ENCODE measurements at regions not wholly inside any gene's neighbourhood (a gene's known extent, or its start where the extent isn't known, plus 50 kb on each side); places are given as distances from the start of the nearest gene placed in this dataset.
"Not testable (repeated sequence)": the region's sequence is repeated elsewhere in the genome, so short reads cannot be mapped to it uniquely, and the experiment has no call there.

GRCh38 chr4:132267321-132267720, 881.8 kb upstream of the PCDH10 start:
- DNase-seq, result no peak

DNA sequence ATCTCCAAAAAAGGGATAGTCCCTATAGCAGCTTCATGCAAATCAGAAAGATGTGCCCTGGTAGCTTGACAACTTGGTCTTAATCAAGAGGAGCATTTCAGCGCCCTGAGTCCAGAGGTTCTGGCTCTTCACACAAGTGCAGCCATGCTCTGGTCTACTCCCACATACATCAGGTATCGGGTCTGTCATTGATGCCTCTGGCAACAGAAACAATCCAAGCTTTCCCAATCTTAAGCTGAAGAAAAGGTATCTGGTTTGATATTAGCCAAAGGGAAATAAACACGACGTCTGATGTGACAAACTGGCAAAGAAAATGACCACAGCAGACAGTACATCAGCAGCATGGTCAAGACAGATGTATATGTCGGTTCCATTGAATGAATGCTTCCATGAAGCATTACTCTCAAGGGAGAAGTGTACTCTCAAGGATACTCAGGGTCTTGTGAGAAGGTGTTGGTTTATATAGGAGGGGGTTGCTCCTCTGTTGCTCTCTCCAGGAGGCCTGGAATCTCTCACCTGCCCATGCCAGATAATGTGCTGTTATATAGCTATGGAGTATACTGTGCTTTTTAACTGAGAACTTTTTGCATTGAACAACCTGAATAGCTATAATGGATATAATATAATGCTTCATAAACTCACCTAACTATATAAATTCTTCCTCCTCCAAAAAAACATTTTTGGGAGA, 879.6 kb upstream of the PCDH10 start:
- no peak for DNase-seq

DNA sequence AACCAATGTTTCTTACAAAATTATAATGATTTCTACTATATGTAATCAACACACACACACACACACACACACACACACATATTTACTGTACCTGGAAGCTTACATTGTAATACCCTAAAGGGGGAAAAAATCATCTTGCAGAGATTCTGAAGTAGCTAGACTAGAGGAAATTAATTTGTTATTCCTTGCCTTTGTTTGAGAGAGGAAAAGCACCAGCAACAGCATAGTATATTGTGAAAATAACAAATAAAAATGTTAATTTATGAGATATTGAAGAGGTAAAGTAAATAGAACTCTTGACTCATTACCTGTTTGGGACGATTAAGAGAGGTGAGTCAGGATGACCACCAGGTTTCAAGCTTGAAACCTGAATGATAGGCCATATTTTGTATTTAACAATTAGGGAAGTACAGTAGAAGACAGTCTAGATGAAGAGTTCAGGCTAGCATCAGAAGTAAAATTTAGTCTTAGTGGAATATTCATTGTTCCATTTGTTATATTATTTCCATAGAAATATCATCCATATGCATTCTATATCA, 873.4 kb upstream of the PCDH10 start:
- no peak for DNase-seq

- no peak for DNase-seq
Observed at GRCh38 chr4:132276185-132276584, 872.9 kb upstream of the PCDH10 start.

DNA sequence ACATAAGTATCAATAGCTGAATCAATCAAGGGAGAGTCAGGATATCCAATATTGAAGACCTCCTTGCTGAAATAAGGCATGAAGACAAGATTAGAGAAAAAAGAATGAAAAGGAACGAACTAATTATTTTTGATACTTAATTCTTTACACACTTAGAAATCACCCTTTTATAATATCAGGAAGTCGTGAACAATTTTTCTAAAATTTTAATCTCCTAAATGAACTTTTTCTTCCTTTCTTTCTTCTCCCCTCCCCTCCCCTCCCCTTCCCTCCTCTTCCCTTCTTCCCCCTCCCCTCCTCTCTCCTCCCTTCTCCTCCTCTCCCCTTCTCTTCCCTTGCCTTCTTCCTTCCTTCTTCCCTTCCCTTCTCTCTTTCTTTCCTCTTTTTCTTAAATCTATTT, 872.1 kb upstream of the PCDH10 start:
- DNase-seq, result no peak

DNA sequence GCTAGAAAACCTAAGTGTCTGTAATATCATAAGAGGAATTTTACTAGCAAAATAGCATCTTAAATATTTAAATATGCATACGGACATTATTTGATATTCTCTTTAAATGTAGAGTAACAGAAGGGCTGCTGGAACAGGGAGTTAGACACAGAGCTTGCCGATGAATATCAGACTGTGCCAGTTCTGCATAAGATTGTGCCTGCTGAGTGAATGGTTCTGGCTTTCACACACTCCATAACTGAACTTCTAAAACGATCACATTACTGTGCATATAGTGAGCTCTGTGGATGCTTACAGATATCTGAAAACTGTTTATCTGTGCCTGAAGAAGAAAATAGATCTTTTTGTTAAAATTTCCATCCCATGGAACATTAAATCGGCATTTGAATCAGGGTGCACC, 867.4 kb upstream of the PCDH10 start:
- DNase-seq, result peak in 1 of 2 experiments; percentile 6

DNA sequence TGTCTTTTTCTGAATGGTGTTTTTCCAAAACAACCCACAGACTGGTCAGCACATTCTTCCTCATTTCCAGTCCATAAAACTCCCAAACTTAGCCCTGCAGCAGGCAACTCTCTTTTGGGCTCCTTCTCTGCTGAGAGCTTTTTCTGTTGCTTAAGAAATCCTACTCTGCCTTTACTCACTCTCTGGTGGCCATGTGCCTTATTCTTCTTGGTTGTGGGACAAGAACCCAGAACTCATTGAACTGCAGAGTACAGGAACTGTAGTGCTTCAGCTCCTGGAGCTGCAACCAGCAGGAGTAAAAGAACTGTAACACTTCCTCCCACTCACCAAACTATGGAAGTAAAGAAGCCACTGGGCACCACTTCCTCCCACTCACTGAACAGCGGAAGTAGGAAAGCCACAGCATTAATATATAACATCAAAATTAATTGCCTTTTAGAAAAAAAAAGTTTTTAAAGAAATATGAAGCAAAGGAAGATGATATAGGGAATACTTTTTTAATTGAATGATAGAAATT, 864.1 kb upstream of the PCDH10 start:
- DNase-seq, result no peak

DNA sequence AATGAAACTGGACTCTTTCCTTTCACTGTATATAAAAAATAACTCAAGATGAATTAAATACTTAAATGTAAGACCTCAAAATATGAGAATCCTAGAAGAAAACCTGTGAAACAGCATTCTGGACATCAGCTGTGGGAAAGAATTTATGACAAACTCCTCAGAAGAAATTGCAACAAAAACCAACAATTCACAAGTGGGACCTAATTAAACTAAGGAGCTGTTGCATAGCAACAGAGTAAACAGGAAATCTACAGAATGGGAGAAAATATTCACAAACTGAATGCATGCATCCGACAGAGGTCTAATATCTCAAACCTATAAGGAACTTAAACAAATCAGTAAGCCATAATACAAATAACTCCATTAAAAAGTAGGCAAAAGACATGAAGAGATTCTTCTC, 851.7 kb upstream of the PCDH10 start:
- DNase-seq, result no peak

DNA sequence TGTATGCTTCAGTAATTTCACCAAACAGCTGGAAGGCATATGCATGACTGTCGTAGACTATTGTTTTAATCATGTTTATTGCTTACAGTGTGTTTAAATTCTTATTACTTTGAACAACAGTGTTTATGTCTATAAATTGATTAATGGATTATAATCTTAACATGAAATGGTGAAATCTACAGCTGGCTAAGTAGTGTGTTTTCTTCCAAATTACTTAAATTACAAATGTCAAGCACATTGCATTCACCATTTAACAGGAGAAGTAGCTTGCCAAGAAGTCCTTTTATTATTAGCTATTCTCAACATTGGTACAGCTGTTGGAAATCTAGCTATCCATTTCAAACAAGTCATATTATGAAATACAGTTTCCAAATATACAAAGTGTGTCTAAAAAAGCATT, 849.3 kb upstream of the PCDH10 start:
- no peak for DNase-seq

GRCh38 chr4:132312521-132312920, 836.6 kb upstream of the PCDH10 start:
- no peak for DNase-seq

DNA sequence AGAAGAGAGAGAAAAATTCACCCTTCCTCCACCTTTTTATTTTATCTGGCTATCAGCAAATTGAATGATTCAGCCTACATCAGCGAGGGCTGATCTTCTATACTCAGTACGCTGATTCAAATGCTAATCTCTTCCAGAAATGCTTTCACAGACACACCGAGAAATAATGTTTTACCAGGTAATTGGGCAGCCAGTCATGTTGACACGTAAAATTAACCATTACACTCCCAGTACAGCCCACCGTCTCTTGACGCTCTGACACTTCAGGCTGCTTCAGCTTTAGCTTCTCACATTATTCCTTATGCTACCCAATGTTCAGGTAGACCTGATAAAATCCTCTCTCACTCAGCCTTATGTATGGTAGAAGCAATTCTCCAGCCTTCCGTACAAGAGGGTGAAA, 835.2 kb upstream of the PCDH10 start:
- no peak for DNase-seq

GRCh38 chr4:132316738-132317137, 832.4 kb upstream of the PCDH10 start:
- no peak for DNase-seq

GRCh38 chr4:132317923-132318322, 831.2 kb upstream of the PCDH10 start:
- DNase-seq, result no peak

DNA sequence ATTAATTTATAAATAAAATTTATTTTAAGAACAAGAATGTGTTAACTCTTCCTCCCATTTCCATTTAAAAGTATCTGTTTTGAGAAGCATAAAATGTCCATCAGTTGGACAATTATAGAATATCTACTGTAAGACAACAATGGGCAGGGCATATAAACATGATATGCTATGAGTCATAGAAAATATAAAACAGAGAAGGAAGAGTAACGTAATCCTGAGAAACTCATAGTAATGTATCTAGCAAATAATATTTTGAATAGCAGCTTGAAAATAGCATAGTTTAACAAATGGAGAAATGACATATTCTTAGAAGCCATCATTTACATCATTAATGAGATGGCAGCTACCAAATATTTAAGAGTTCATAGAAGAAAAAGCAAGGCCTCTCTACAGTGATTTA, 820.3 kb upstream of the PCDH10 start:
- DNase-seq, result no peak

DNA sequence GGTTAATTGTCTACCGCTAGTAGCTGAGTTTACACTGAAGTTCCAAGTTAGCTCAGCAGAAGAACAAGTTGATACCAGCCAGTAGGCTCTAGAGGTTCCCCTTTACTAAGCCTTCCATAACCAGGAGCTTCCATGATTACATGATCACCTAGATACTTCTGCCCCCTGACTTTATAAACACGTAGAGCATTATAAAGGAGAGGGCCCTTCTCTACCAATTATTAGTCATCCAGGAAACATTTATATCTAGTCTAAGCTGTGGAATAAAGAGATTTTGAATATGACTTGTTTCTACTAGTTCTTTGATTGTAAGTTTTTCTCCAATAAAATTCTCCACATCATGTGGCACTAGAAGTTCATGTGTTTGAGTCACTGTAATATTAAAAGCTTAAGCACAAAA, 818.1 kb upstream of the PCDH10 start:
- DNase-seq, result no peak

DNA sequence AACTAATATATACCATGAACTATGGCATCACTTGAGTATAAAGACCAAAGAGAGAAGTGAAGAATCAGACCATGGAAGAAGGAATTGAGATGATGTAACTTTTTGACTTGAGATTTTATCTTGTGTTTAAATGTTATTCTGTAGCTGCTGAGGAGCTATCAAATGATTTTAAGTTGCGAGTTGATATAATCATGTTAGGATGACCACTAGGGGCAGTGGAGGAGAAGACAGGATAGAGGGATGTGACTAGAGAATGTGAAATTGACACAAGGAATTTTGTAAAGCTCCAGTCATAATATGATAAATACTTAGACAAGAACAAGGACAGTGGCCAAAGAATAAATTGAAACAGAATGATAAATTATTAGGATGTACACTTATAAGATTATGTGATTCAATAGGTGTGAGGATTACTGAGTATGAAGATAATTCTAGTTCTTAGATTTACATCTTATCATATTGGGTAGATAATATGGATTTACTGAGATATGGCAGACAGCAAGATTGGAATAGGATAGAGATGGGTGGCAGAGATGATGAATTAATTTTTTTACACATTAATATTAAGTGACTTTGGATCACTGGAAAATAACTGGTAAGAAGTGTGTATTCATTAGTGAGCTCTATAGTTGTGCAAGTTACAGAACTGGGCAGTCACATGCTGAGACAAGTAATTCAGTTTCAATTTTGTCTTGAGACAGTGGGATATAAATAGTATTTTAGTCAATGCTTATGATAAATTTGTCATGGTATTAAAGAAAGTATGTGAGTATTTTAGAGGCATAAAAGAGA, 816.0 kb upstream of the PCDH10 start:
- peak in 1 of 2 experiments; percentile 39 for DNase-seq

DNA sequence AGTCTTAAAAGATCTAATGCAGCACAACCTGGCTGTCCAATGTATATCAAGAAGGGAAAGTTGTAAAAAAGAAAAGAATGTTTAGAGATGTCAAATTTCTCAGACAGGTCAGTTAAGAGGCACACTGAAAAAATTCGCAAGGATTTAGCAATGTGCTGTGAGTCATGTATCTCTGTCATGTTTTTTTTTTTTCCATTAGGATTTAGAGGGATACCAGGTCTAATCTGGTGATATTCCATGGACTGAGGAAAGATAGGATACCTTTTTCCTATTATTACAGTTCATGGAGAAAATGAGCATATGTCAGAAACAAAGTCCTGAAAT, 815.4 kb upstream of the PCDH10 start:
- DNase-seq, result no peak

DNA sequence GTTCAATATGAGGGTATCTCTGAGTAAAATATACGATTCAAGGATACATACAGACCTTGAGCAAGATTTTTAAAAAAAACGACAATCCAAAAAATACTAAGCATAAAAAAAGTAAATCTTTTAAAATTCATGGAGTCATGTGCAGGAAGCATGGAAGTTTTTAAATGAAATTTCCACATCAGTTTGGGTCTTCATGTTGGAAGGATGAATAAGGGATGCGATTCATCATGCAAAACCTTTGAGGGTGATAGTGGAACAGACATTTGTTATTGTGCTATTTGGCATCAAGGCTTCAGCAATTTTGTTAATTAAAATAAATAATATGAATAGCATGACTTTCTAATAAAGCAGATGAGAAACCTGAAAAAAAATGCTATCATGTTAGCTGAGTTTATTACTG, 815.0 kb upstream of the PCDH10 start:
- no peak for DNase-seq

DNA sequence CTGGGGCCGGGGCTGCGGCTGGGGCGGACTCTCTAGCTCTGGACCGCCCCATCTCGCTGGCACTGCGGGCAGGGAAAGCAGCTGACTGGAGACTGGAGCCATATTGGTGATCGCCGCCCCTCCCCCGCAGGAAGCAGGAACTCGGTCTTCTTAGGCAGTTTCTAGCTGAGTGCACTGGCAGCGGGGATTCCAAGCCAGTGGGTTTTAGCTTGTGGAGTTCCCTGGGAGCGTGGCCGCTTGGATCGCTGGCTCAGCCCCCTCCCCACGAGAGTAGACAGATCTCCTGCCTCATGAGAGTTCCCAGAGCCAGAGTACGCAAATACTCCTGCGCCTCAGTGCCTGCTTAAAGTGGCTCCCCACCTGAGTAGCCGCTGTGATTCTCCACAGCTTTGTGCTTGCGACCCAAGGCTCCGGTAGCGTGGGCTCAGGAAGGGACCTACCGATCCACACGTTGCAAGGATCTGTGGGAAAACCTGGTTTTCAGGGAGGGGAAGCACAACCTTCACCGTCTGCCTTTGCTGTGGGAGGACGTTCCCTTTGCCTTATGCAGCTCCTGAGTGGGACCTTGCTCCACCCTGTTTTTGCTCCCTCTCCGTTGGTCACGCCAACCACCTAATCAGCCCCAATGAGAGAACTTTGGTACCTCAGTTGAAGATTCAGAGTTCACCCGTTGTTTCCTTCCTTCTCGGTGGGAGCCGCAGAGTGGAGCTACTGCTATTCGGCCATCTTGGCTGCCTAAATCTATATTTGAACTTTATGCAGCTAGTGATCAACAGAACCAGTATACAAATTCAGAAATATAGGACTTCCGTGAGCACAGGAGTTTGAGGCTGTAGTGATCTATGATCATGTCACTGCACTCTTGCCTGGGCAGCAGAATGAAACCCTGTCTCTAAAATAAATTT, 803.9 kb upstream of the PCDH10 start:
- DNase-seq, result peak; percentile 69 to 71

- no peak for DNase-seq
Observed at GRCh38 chr4:132346016-132346415, 803.1 kb upstream of the PCDH10 start.

DNA sequence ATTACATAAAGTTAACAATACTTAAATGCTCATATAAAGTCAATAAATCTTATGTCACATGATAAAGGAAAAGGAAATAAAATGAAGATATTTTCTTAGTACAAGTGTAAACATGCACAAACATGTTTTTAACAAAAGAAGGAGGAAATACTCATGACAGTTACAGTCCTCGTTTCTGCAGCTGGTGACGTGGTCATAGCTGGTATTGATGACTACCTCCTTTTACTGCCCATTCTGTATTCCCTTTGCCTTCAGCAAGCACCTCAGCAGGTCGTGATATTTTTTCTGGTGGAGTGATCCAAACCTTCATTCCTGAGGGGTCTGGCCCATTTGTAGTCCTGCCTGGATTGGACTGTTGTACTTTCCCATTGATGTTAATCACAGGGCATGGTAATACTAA, 797.5 kb upstream of the PCDH10 start:
- DNase-seq, result not testable (repeated sequence)

- no peak for DNase-seq
Observed at GRCh38 chr4:132382243-132382642, 766.9 kb upstream of the PCDH10 start.

DNA sequence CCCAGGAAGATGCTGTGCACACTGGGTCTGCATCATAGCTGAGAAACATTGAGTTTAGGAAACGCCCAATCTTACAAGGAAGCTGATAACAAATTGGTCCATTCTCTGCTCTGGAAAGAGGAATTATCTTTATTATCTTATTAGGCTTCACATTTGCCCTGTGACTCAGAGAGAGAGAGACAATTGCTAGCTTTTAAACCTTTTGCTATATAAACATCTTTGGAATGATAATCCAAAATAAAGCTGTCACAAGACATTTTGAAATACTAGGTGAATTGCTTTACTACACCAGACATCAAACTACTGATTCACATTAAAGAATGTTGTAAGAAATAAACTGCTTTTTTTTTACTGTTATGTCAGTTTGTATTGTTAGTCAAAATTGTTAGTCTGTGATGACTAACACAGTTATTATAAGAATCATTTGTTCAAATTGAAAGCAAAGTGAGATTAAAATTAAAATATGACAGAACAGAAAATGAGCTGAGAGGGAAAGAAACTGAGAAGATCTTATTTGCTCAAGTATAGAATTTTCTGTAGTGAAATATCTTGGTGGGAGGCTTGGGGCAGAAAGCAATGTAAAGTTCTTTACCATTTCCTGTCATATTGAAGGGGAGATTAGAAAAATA, 765.4 kb upstream of the PCDH10 start:
- DNase-seq, result no peak
